Heart left ventricle (tissue), 13 donors: ENCODE measurements at regions not wholly inside any gene's neighbourhood (a gene's known extent, or its start where the extent isn't known, plus 50 kb on each side); places are given as distances from the start of the nearest gene placed in this dataset.

Experiments
- CTCF ChIP-seq, 12 donors: fragments of 200-600 bp; sonication (generic) in 4 of 12; IDR thresholded peaks; one replicate each; pipeline versions ENCODE4 v1.5.0 to v1.8.0; 2018 to 2022; ENCODE audit warnings: antibody characterized with exemption in 12 of 12, mild to moderate bottlenecking in 5 of 12
- POLR2A ChIP-seq, 2 donors: fragments of 450-650 bp; IDR thresholded peaks; one replicate each; pipeline ENCODE4 v1.6.1; 2017; ENCODE audit warnings: antibody characterized with exemption in 2 of 2, mild to moderate bottlenecking in 2 of 2, moderate library complexity in 2 of 2
- donor health status: ischemic (EF 13 %, LVEDD 7.1; RV severe dilation, severe dysfunction).
- donor health status: DM: no; HTN: yes; CAD: no.
- donor health status: DM: no; HTN: no; CAD: no.
- donor health status: ischemic (EF 25% LVEDD 6.9; RV normal size, moderate dysfunction).
- donor health status: ischemic (EF 25% LVEDD 5.7; RV mildly dilated, moderate dysfunction).
- donor health status: ischemic (EF 35%, LVEDD 5.7; RV mildly dilated, moderate dysfunction).
- donor health status: nonischemic (EF 11% LVEDD 7.7; RV severe dilation, severe dysfunction).
- donor health status: DM: yes; HTN: yes; CAD: no.
- donor health status: PGD.
- donor health status: ischemic (EF 29% LVEDD 5.4; RV normal size, mild dysfunction).
- donor health status: nonischemic (EF 23%, LVEDD 6.1; RV moderate dilation, normal function).

- no peak for TF ChIP-seq CTCF (IDR thresholded peaks at IDR 0.05)
- no peak for TF ChIP-seq POLR2A (IDR thresholded peaks at IDR 0.05)
Measured at GRCh38 chr5:43900974-43901373, 298.0 kb downstream of the NNT start.
